ENCODE measurements at regions not wholly inside any gene's neighbourhood (a gene's known extent, or its start where the extent isn't known, plus 50 kb on each side); places are given as distances from the start of the nearest gene placed in this dataset.

GRCh38 chr6:82619573-82619972 is 256.0 kb downstream of the TPBG start:
- TF ChIP-seq POLR2AphosphoS5 (IDR thresholded peaks at IDR 0.05) (no peak), CTCF (IDR thresholded peaks at IDR 0.05) (no peak)

Measured in breast epithelium (tissue), 3 donors.